Stimulated activated CD4-positive, alpha-beta T cell treated with anti-CD3 and anti-CD28 coated beads, Interleukin-4, amount 100 ng/mL, for 48 hours (primary cell): ENCODE measurements at regions not wholly inside any gene's neighbourhood (a gene's known extent, or its start where the extent isn't known, plus 50 kb on each side); places are given as distances from the start of the nearest gene placed in this dataset.

Experiments used
- DNase-seq, 2 donors: peaks; one replicate each; pipeline ENCODE4 v3.0.0-alpha.2; 2020; ENCODE audit warnings: low read depth in 2 of 2

- DNase-seq = no peak
Observed at GRCh38 chr6:153790876-153791473, 248.1 kb upstream of the OPRM1 start.

DNA sequence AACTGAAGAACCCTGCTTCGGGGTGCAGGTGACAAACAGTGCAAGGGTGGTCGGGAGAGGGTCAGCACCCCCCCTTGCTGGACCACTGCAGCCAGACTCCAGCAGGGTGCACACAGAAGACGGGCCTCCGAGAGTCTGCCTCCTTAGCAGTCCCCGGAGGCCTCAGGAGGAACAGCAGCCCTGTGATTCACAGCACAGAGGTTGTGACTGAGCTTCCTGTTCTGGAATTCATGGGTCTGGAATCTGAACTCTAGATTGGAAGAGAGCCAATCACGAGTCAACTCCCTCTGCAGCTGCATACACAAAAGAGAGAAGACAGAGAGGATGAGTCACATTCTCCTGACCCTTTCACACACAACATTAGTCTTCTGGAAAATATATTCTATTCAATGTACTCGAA lies 249.0 kb upstream of the OPRM1 start:
- DNase-seq = no peak

DNA sequence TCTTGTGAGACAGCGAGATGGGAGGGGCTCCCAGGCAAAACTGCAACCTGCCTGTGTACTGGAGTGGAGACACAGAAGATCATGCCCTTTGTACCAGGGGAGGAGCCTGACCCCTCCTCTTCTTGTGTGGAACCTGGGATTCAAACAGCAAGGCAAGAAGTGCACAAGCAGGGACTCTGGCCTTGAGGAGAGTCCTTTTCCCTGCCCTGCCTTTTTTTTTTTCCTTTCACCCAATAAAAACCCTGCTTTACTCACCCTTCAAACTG lies 251.8 kb upstream of the OPRM1 start:
- no peak for DNase-seq

DNA sequence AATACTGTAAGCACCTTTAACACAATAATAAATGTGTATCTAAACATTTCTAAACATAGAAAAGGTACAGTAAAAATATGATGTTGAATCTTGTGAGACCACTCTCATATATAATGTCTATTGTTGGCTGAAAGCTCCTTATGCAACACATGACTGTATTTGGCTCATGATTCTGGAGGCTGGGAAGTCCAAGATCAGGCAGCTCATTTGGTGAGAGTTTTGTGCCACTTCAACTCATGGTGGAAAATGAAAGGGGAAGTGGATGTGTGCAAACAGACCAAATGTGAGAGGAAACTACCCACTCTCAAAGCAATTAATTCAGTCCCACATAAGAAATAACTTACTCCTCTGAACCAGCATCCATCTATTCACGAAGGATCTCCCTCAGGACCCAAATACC lies 257.7 kb upstream of the OPRM1 start:
- no peak for DNase-seq

GRCh38 chr6:153780011-153780410 lies 259.0 kb upstream of the OPRM1 start:
- DNase-seq = no peak

DNA sequence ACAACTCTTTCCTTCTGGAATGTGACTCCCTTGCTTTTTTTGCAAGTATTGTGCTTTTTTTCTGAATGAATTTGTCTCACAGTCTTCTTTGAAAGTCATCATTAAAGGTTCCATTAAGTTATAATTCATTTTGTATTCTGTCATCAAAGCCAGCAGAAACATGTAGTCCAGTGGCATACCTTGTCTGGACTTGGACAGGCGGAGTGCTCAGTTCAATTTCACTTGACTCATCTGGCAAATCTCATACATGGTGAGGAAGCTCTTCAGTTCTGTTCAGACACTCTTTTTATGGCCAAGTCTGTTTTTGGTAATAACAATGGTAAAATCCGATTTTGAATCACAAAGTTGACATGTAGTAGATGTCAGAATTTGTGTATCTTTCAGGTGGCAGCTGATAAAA lies 260.8 kb upstream of the OPRM1 start:
- DNase-seq = no peak

DNA sequence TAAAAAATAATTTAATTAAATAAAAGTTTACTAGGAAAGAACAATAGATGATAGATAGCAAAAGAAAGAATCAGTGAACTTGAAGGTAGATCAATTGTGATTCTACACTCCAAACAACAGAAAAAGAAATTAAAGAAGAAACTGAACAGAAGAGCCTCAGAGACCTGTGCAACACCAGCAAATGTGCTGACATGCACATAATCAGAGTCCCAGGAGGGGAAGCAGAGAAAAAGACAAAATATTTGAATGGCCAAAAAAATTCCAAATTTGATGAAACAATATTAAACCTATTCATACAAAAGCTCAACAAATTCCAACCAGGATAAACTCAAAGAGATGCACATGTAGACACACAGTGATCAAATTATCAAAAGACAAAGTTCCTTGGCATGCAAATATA lies 267.5 kb upstream of the OPRM1 start:
- no peak for DNase-seq

- no peak for DNase-seq
Observed at GRCh38 chr6:153767127-153767526, 271.9 kb upstream of the OPRM1 start.

DNA sequence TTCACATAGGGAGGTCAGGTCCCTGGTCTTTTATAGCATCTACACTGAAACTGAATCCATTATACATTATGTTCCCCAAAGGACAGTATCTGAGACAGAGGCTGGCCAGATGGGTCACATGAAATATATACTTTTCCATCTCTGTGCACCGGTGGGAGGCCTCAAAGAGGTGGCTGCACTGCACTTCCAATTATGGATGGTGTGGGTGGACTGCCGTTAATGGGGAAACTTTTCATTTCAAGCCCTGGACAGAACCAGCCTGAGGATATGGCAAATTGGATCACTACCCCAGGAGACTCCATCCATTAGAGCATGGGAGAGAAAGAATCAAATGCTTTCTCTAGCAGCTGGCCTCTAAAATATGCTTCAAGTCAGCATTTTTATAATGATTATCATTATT lies 280.5 kb upstream of the OPRM1 start:
- DNase-seq = no peak

DNA sequence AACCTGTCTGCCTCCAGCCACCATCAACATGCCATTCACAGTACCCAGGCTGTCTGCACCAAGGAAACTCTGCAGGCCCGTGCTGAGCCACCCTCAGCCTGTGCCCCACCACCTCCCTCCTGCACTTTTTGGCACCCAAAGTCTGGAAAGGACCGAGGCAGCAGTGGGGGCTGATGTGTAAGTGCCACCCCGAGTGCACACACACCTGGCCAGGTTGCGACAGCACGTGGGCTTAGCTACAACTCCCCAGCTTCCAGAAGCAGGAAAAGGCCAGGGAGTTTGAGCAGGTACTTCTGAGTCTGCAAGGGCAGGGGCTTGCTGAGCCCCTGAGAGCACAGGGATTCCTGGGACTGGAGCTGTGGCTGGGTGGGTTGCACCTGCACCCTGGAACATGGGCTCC lies 303.3 kb upstream of the OPRM1 start:
- DNase-seq = no peak

DNA sequence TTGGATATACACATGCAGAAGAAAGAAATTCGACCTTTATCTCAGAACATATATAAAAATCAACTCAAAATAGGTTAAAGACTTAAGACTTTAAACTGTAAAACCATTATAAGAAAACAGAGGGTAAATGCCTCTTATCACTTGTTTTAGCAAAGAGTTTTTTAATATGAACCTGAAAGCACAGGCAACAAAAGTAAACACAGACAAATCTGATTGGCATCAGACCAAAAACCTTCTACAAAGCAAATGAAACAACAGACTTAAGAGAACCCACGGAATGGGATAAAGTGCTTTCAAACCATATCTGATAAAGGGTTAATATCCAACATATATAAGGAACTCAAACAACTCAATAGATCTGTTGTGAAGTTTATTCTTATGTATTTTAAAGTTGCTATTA lies 309.9 kb upstream of the OPRM1 start:
- no peak for DNase-seq

- no peak for DNase-seq
Observed at GRCh38 chr6:153727885-153728284, 311.2 kb upstream of the OPRM1 start.

DNA sequence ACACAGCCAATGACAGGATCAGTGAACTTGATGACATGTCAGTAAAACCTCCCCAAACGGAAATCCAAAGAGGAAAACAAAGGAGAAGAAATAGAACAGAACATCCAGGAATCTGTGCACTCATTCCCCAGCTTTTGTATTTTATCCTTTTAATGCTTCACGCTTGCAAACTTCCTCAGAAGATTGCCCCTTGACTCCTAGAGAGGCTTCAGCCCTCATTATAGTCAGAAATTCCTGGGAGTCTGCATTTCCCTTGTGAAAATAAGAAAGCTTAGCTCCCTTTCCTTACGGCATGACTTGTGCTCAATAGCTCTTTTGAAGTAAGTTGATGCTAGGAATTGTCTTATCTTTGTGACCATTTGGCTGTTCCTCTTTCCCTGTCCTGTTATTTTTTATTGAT lies 313.6 kb upstream of the OPRM1 start:
- no peak for DNase-seq

DNA sequence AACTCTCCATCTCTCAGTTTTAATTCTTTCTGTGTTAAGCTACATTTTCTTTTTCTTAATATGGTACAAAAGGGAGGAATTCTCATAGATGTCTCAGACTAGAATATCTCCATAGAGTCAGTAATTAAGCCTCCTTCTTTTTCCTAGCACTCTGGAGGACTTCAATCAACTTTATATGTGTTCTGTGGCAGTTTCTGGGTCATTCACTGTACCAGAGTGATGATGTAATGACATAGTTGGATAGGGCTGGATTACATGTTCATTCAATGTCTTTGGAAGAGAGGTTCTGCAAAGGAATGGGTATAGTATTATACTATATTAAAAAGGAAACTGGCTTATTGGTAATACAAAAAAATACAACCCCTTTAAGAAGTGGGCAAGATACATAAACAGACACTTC lies 318.3 kb upstream of the OPRM1 start:
- no peak for DNase-seq

GRCh38 chr6:153705429-153705828 lies 333.6 kb upstream of the OPRM1 start:
- DNase-seq = no peak

GRCh38 chr6:153702671-153703070 lies 336.4 kb upstream of the OPRM1 start:
- no peak for DNase-seq

DNA sequence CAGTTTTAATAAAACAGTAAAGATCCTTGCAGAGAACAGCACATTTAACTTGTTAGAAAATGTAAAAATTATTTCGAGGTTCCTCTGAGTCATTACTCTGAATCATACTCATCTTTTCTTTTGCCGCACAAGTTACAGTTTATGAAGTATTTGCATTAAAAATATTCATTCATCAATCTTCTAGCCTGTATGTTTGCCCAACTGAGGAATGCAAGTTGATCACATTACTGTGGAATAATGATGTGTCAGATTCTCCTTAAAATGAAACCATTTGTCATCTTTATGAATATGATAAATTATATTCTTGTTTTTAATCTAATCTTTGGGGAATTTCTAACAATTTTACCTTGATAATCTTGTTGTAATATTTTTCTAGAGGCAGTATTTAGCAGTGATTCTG lies 340.4 kb upstream of the OPRM1 start:
- DNase-seq = no peak

DNA sequence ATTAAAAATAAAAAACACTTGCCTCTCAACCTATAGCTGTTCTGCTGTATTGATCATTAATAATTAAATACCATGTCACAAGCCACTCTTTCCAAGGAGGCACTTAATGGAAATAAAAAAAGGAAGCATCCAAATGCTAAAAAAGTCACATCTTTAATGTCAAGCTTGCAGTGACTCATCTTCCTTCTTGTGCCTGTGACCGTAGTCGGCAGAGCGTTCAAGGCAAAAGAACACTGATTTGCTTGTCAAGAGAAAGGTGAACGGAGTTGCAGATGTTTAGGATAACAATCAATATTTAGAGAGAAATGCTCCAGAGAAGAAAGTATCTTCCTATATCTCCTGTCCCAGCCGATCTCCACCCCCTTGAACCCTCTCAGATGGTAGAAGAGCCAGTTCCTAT lies 341.0 kb upstream of the OPRM1 start:
- no peak for DNase-seq

DNA sequence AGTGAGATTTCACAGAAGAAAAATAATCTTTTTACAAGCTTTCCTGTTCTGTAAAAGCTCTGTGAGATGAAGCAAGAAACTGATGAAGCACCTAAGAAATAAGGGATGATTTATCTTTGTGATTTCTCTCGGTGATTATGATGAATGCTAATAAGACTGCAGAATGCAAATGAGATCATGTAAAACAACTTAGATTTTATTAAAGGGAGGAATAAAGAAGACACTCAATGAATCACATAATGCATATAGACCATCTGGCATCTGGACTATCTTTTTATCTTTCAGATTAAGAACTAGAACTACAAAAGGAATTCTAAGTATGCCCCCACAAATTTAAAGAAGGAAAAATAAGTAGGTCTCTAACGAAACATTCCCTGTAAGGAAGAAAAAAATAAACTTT lies 361.5 kb upstream of the OPRM1 start:
- DNase-seq = no peak

DNA sequence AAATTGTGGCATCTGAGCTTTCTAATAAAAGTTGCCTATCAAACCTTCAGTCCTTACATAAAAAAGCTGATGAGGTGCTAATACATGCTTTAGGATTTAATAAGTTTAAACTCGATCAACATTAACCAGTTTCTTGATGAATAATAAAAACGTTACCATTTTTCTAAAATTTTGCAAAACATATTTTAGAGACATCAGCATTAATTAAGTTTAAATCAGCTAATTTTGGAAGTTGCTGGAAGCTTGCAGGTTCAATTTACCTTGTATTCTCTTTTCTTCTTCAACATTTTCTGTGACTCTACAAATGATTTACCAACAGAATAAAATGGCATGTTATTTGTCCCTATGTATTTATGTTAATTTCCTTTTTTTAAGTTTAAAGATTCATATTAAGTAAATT lies 365.3 kb upstream of the OPRM1 start:
- DNase-seq = no peak

DNA sequence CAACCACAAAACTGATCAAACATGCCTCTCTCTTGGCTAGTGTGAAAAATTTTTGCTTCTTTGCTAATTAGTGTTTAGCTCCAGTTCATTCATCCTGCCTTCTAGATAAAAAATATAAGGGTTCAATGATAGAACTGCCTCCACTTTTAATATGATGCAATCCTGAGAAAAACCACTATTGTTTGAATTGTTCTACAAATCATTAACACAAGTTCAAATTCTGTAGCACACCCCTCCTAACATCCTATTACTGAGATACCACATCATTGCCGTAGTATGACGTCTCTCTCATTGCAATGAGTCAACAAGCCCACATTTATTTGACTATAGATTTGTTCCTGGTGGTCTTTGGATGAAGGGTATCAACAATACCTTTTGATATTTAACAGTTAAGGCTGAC lies 365.8 kb upstream of the OPRM1 start:
- no peak for DNase-seq

GRCh38 chr6:153670403-153671026 lies 368.5 kb upstream of the OPRM1 start:
- no peak for DNase-seq

DNA sequence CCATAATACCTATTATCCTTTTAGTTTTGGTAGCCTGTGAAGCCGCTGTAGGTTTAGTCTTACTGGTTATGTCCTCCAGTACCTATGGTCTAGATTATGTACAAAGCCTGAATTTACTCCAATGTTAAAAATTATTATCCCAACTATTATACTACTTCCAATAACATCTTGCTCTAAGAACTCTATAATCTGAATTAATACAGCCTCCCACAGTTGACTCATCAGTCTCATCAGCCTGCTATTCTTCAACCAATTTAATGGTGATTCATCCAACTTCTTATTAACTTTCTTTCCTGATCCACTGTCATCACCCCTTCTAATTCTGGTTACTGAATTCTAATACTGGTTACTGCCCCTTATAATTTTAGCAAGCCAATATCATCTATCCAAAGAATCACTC lies 370.3 kb upstream of the OPRM1 start:
- no peak for DNase-seq

DNA sequence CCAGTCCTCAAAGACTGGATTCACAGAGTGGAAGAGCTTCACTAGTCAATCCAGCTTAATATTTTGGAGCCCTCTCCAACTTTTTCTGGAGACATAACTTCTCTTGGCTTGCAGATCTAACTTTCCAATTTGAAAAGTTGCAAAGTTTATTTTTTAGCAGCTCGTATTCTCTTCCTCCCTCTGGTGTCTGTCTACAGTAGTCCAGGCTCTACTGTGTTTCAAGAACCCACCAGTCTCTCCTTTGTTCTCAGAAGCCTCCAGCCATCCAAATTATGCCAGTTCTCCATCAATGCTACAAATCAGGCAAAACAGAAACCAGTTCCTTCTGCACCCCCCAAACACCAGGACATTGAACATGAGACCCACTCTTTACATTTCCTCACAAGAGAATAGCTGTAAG lies 376.1 kb upstream of the OPRM1 start:
- no peak for DNase-seq

- DNase-seq = no peak
Observed at GRCh38 chr6:153645326-153645725, 393.7 kb upstream of the OPRM1 start.
